WERI-Rb-1 (cell line): ENCODE measurements at regions not wholly inside any gene's neighbourhood (a gene's known extent, or its start where the extent isn't known, plus 50 kb on each side); places are given as distances from the start of the nearest gene placed in this dataset.

ENCODE experiments used
- DNase-seq: peaks from one replicate; pipeline ENCODE4 v3.0.0-alpha.2; 2020
- H3K27ac ChIP-seq: fragments of 250-450 bp; sonication (Bioruptor Pico); 2 replicates; pipeline ENCODE4 v1.5.1; 2020; ENCODE audit warnings: mild to moderate bottlenecking, moderate library complexity
- H3K27me3 ChIP-seq: fragments of 250-450 bp; sonication (Bioruptor Pico); 2 replicates; pipeline ENCODE4 v1.5.1; 2021; ENCODE audit warnings: mild to moderate bottlenecking, low read depth, moderate library complexity; ENCODE audit not compliant: insufficient read depth, severe bottlenecking
- H3K36me3 ChIP-seq: fragments of 250-450 bp; sonication (Bioruptor Pico); 2 replicates; pipeline ENCODE4 v1.5.1; 2020; ENCODE audit warnings: mild to moderate bottlenecking, moderate library complexity
- H3K4me3 ChIP-seq: 2 replicates; pipeline ENCODE4 v1.5.1; 2011; ENCODE audit warnings: low read depth, mild to moderate bottlenecking, control low read depth, low read length
- H3K9me3 ChIP-seq: fragments of 250-450 bp; sonication (Bioruptor Pico); 2 replicates; pipeline ENCODE4 v1.5.1; 2021; ENCODE audit warnings: mild to moderate bottlenecking, moderate library complexity; ENCODE audit not compliant: severe bottlenecking
- CTCF ChIP-seq: IDR thresholded peaks from 2 replicates; pipeline ENCODE4 v1.5.1; 2011; ENCODE audit warnings: low read depth, mild to moderate bottlenecking, control low read depth, inconsistent platforms, low read length

- no peak for DNase-seq
- Histone ChIP-seq H3K4me3 (no peak overlapping the region), H3K27ac (no peak overlapping the region), H3K9me3 (no peaks in the 10 kb centered on the region), H3K27me3 (peaks cover 12% of the 10 kb centered on the region), H3K36me3 (no peaks in the 10 kb centered on the region)
- no peak for TF ChIP-seq CTCF
These were observed 924.4 kb upstream of the TENM4 start for GRCh38 chr11:80365076-80365725.

DNA sequence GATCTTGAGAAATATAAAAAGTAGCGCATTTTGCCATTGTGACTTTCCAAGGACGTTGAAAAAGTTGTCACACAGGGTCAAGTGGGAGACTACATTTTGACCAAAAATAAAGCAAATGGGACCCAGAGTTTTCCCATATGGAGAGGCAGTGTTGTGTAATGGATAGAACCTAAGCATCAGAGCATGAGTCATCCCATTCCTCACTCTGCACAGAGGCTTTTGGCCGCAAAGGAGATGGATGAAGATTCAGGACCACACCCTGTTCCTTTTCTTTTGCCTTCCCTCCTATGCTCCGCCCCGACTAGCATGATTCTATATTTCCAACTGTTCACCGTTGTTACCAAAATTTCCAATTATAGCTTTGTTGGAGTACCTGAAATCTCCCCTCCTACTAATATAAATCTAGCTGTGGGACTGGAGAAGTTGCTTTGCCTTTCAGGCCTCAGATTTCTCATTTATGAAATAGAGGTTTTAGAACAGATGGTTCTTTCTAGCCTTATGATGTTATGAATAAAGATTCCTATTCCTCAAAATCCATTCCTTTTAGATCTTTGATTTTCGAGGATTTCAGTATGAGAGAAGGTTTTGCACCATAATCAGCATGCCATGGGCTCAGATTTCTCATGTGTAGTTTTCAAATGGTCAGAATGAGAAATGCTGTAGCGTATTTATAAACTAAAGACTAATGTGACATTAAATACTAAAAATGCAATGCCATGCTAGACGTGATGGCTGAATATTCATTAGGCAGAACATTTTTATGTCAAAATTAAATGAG is 921.9 kb upstream of the TENM4 start:
- no peak for DNase-seq
- peaks cover 12% of the 10 kb centered on the region for H3K27me3 ChIP-seq
- no peaks in the 10 kb centered on the region for H3K9me3 ChIP-seq
- no peak overlapping the region for H3K4me3 ChIP-seq
- H3K27ac ChIP-seq: no peak overlapping the region
- TF ChIP-seq CTCF: no peak
- no peaks in the 10 kb centered on the region for H3K36me3 ChIP-seq

DNA sequence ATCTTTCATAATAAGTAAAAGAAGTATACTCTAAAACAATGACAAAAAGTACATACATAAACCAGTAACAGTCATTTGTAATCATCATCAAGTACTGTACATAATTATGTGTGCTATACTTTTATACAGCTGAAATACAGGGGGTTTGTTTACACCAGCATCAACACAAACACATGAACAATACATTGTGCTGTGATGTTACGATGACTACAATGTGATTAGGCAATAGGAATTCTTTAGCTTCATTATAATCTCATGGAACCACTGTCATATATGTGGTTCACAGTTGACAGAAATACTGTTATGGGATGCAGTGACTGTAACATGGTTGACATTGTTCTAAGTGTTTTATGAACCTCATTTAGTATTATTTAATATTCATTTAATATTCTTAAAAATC is 914.4 kb upstream of the TENM4 start:
- no peak overlapping the region for H3K4me3 ChIP-seq
- no peak overlapping the region for H3K27ac ChIP-seq
- no peak for TF ChIP-seq CTCF
- no peaks in the 10 kb centered on the region for H3K36me3 ChIP-seq
- no peaks in the 10 kb centered on the region for H3K27me3 ChIP-seq
- no peak for DNase-seq
- no peaks in the 10 kb centered on the region for H3K9me3 ChIP-seq

GRCh38 chr11:80350541-80350940 is 909.7 kb upstream of the TENM4 start:
- Histone ChIP-seq H3K9me3 (no peaks in the 10 kb centered on the region), H3K27me3 (peaks cover 9% of the 10 kb centered on the region), H3K36me3 (no peaks in the 10 kb centered on the region), H3K4me3 (no peak overlapping the region), H3K27ac (no peak overlapping the region)
- no peak for TF ChIP-seq CTCF
- DNase-seq: no peak

DNA sequence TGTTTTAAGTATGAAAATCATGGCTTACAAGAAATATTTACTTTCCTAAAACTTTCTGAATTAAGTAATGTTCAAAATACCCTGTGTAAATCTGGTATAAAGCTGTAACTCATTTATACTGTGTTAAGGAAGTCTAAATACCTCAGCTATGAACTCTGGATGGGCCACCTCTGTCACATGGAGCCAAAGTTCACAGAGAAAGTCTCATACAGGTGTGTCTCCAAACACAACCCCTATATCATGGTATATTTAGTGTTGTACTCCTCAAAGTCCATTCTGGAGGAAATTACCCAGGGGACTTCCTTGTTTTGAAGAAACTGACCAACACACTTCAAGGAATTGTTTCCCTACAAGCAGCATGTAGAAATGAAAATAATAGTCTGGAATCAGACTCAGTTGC is 909.2 kb upstream of the TENM4 start:
- H3K9me3 ChIP-seq: no peaks in the 10 kb centered on the region
- no peak for DNase-seq
- H3K27me3 ChIP-seq: peaks cover 10% of the 10 kb centered on the region
- no peak for TF ChIP-seq CTCF
- H3K27ac ChIP-seq: no peak overlapping the region
- no peak overlapping the region for H3K4me3 ChIP-seq
- no peaks in the 10 kb centered on the region for H3K36me3 ChIP-seq
